Retinal pigment epithelial cell (primary cell): ENCODE measurements at regions not wholly inside any gene's neighbourhood (a gene's known extent, or its start where the extent isn't known, plus 50 kb on each side); places are given as distances from the start of the nearest gene placed in this dataset.

Experiments used
- DNase-seq: peaks from one replicate; pipeline ENCODE4 v3.0.0-alpha.2; 2010; ENCODE audit warnings: low read depth
- H3K4me3 ChIP-seq: 2 replicates; pipeline ENCODE4 v1.5.1; 2011; ENCODE audit warnings: mild to moderate bottlenecking, low read length, control low read depth, moderate library complexity
- TF ChIP-seq, protein P1 (sequence below): conservative IDR thresholded peaks from 2 replicates; pipeline ENCODE4 v1.5.1; 2011; ENCODE audit warnings: low read depth, low read length, control low read depth, inconsistent platforms

DNA sequence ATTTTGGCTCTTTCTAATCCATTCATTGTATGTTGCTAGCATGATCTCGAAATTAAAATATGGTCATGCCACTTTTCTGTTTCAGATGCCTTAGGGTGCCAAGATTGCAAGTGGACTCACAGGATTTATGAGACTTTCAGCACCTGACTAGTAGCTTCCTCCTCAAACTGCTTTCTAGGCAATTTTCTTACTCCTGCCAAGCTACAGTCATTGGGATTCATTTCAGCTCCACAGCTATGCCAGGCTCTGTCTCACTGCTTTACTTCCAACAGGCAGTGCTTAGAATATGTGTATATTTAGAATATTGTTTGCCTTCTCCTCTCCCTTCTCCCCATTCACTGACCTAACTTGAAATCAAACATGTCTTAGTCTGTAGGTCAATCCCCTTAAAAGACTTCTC lies 681.4 kb downstream of the TENT5A start:
- TF ChIP-seq, protein P1, sequence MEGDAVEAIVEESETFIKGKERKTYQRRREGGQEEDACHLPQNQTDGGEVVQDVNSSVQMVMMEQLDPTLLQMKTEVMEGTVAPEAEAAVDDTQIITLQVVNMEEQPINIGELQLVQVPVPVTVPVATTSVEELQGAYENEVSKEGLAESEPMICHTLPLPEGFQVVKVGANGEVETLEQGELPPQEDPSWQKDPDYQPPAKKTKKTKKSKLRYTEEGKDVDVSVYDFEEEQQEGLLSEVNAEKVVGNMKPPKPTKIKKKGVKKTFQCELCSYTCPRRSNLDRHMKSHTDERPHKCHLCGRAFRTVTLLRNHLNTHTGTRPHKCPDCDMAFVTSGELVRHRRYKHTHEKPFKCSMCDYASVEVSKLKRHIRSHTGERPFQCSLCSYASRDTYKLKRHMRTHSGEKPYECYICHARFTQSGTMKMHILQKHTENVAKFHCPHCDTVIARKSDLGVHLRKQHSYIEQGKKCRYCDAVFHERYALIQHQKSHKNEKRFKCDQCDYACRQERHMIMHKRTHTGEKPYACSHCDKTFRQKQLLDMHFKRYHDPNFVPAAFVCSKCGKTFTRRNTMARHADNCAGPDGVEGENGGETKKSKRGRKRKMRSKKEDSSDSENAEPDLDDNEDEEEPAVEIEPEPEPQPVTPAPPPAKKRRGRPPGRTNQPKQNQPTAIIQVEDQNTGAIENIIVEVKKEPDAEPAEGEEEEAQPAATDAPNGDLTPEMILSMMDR = no peak
- H3K4me3 ChIP-seq = no peak overlapping the region
- DNase-seq = no peak

DNA sequence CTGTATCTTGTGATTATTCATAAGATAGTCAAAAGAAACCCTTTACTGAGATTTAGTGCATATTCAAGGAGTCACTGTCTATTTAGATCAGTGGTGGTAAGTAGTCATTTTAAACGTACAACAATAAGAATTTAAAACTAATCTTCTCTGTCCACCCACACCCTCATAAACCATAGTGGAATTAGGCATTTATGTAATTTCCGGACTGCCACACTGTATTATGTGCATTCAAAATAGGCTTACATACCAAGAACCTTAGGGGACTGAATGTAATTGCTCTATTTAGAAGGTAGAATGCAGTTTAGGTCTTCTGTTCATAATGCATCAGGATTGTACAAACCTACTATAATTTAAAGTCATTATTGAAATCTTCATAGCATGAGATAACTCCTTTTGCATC lies 685.4 kb downstream of the TENT5A start:
- no peak overlapping the region for H3K4me3 ChIP-seq
- DNase-seq = peak; percentile 51
- TF ChIP-seq, protein P1 = no peak

DNA sequence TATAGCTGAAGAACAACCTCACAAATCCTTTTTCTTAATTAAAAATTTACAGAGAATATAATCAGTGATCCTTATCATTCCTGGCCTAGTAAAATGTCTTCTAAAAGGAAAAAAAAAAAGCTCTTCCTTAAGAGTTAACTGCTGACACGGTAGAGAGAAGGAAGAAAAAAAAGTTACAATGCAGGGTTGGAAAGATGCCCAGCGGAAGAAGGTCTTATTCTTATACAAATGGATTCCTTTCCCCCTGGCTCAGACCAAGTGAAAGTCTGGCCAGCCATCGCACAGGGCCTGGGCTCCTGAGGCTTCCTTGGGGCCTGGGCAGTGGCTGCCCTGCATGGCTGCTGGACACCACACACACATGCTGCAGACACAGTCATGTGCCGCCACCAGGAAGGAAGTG lies 688.6 kb downstream of the TENT5A start:
- H3K4me3 ChIP-seq = no peak overlapping the region
- TF ChIP-seq, protein P1 = no peak

DNA sequence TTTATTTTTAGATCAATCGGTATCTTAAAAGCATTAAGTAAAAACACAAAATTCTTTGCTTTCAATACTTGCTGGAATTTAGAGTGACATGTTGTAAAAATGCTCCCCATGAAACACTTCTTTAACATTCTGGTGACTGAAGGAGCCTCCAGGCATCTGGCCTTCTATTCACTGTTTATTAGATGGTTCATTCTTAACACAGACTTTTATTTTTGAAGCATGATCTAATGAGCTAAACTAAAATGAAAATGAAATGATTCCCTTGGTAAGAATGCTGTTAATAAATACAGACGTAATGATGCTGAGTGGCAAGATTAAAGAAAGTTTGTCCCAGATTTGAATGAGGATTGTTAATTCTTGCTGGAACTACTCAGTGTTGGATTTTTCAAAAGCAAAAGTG lies 698.4 kb downstream of the TENT5A start:
- DNase-seq = no peak
- no peak overlapping the region for H3K4me3 ChIP-seq
- TF ChIP-seq, protein P1 = no peak

More for the DNA sequence above, 688.6 kb downstream of the TENT5A start:
- no peak for DNase-seq

DNA sequence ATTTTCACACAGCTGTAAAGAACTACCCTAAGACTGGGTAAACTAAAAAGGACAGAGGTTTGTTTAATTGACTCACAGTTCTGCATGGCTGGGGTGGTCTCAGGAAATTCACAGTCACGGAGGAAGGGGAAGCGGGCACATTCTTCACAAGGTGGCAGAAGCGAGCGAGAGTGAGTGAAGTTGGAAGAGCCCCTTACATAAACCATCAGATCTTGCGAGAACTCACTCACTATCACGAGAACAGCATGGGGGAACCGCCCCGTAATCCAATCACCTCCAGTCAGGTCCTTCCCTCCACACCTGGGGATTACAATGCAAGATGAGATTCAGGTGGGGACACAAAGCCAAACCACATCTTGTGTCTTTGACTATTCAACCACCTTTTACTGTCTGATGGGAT lies 700.5 kb downstream of the TENT5A start:
- H3K4me3 ChIP-seq = no peak overlapping the region
- TF ChIP-seq, protein P1 = no peak
- no peak for DNase-seq

DNA sequence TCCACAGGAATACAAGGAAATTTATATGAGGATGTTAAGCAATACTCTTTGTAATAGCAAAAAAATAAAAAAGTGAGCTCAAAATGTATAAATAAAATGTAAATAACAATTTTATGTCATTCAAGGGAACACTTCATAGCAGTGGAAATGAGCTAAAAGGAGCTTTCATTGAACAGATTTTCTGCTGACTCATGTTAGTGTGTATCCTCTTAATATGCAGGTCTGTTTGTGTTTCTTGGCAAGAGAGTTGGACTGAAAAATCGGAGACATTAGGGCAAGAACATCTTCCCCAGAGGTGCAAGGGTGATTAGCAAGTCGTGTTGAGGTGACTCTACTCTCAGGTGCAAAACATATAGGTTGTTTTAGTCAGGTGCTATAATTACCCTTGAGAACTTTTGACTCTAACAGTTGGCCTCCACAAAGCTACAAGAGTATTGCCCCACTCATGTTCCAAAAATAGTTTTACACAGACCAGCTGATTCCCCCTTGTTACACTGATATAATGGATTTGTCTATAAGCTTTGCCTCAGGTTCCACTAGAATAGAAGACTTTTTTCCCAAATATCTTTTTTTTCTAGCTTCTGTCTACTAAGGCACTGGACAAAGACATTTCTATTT lies 702.9 kb downstream of the TENT5A start:
- no peak for DNase-seq
- TF ChIP-seq, protein P1 = no peak
- H3K4me3 ChIP-seq = no peak overlapping the region

DNA sequence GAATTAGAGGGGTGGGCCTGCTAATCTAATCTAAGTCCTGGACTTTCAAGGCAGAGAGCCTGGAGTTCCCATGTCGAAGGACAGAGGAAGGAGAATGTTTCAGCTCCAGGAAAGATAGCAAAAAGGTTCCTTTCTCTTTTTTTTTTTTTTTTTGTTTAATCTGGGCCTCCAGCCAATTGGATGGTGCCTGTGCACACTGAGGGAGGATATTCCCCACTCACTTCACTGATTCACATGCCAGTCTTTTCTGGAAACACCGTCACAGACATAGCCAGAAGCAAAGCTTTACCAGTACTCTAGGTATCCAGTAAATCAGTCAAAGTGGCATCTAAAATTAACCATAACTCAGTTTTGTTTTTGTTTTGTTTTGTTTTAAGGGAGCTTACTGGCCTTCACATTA lies 721.1 kb downstream of the TENT5A start:
- TF ChIP-seq, protein P1 = no peak
- no peak overlapping the region for H3K4me3 ChIP-seq

More for the DNA sequence above, 721.1 kb downstream of the TENT5A start:
- DNase-seq = no peak
